H1 (cell line): ENCODE measurements at regions not wholly inside any gene's neighbourhood (a gene's known extent, or its start where the extent isn't known, plus 50 kb on each side); places are given as distances from the start of the nearest gene placed in this dataset.

Source experiments
- FOSL1 ChIP-seq: IDR thresholded peaks from 2 replicates; pipeline ENCODE4 v1.6.1; 2011; ENCODE audit warnings: mild to moderate bottlenecking, low read depth, low read length, moderate library complexity; ENCODE audit not compliant: insufficient read depth
- RBBP5 ChIP-seq: IDR thresholded peaks from 2 replicates; pipeline ENCODE4 v1.7.1; 2012; ENCODE audit warnings: low read depth, mild to moderate bottlenecking, inconsistent platforms, low read length, moderate library complexity, borderline replicate concordance
- ZNF274 ChIP-seq: IDR thresholded peaks from 2 replicates; pipeline ENCODE4 v1.7.0; 2012; ENCODE audit warnings: low read length, borderline replicate concordance; ENCODE audit errors: extremely low read depth
- TF ChIP-seq, protein P1 (sequence below): IDR thresholded peaks from 2 replicates; pipeline ENCODE4 v1.6.1; 2012; ENCODE audit warnings: low read length, inconsistent platforms

DNA sequence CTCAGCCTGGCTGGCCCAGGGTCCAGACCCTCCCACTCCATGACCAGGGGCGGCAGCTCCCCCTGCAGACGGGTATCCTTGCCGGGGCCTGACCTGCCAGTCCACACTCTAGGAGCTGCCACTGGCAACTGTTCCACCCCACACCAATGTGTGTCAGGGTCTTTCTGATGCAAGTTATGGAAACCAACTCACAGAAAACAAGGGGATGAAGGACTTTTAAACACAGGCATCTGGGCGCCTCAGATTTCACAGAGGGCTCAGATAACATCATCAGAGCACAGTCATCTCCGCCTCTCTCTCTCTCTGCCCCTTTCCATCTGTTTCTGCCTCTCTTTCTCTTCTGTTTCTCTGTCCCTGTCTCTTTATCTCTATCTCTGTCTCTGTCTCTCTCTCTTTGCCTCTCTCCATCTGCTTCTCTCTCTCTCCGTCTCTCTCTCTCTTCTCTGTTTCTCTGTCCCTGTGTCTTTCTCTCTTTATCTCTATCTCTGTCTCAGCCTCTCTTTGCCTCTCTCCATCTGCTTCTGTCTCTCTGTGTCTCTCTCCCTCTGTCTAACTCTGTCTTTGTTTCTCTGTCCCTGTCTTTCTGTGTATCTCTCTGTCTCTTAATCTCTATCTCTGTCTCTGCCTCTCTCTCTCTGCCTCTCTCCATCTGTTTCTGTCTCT, 67.4 kb upstream of the FBRSL1 start (continued):
- no peak for TF ChIP-seq FOSL1
- TF ChIP-seq RBBP5 = no peak
- TF ChIP-seq, protein P1, sequence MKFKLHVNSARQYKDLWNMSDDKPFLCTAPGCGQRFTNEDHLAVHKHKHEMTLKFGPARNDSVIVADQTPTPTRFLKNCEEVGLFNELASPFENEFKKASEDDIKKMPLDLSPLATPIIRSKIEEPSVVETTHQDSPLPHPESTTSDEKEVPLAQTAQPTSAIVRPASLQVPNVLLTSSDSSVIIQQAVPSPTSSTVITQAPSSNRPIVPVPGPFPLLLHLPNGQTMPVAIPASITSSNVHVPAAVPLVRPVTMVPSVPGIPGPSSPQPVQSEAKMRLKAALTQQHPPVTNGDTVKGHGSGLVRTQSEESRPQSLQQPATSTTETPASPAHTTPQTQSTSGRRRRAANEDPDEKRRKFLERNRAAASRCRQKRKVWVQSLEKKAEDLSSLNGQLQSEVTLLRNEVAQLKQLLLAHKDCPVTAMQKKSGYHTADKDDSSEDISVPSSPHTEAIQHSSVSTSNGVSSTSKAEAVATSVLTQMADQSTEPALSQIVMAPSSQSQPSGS = no peak
- no peak for TF ChIP-seq ZNF274
